NCI-H2227 (cell line): ENCODE measurements at regions not wholly inside any gene's neighbourhood (a gene's known extent, or its start where the extent isn't known, plus 50 kb on each side); places are given as distances from the start of the nearest gene placed in this dataset.
A peak's percentile ranks its signal among the peaks of the same experiment; 100 is the strongest.
"Not testable (repeated sequence)": the region's sequence is repeated elsewhere in the genome, so short reads cannot be mapped to it uniquely, and the experiment has no call there.

Experiments
- DNase-seq: peaks from one replicate; lab custom pipeline; 2025; ENCODE audit not compliant: unreplicated experiment; lab: John Stamatoyannopoulos, UW

- no peak for DNase-seq
These were observed 220.8 kb downstream of the TFCP2L1 start for GRCh38 chr2:121064186-121064585.

DNA sequence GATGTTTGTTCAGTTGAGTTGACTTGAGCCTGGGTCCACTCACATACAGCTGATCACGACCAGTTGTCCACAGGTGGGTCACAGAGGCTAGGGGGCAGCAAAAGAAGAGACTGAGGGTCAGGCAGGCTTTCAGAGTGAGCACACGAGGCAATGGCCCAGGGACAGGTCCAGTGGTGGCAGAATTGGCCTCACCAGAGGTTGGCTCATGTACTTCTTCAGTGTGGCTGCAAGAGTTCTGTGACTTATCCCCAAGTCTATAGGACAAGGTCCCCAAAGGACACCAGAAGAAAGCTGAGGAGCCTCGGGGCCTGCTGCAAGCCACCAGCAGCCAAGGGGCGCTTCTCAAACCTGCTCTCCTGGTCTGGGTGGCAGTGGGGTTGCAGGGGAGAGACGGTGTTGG lies 219.8 kb downstream of the TFCP2L1 start:
- DNase-seq = no peak

- DNase-seq = no peak
These were observed 218.5 kb downstream of the TFCP2L1 start for GRCh38 chr2:121066526-121066925.

GRCh38 chr2:121068851-121069250 lies 216.2 kb downstream of the TFCP2L1 start:
- DNase-seq = no peak

DNA sequence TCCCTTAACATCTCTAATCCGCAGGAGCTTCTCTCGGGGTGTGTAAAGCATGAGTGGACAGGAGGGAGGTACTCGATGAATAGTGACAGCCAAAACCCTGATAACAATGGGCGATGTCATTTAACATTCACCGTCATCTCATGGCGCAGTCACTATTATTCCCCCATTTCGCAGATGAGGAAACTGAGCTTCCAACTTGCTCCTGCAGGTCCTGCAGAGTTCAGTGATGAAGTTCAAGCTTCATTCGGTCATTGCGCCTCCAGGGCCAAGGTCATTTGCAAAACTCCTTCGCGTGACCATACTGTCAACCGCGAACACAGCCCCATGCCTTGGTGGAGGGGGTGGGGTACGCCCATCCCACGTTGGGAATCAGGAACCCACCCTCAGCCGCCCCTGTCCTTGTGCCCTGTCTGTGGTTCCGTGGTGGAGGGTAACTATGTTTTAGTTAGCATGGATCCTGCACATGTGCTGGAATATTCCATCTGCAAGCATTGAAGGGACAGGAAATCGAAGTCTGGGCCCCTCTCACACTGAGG lies 215.5 kb downstream of the TFCP2L1 start:
- no peak for DNase-seq

DNA sequence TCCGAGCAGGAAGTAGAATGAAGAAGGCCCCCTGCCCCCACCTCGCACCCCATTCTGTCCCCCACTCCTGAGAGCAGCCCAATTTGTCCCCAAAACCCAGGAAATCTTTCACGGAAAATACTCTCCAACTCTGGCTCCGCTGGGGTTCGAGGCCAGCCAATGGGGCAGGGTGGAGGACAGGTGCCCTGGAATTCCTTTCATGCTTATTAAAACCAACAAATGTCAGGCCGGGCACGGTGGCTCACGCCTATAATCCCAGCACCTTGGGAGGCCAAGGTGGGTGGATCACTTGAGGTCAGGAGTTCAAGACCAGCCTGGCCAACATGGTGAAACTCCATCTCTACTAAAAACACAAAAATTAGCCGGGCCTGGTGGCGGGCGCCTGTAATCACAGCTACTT lies 214.9 kb downstream of the TFCP2L1 start:
- DNase-seq = not testable (repeated sequence)

DNA sequence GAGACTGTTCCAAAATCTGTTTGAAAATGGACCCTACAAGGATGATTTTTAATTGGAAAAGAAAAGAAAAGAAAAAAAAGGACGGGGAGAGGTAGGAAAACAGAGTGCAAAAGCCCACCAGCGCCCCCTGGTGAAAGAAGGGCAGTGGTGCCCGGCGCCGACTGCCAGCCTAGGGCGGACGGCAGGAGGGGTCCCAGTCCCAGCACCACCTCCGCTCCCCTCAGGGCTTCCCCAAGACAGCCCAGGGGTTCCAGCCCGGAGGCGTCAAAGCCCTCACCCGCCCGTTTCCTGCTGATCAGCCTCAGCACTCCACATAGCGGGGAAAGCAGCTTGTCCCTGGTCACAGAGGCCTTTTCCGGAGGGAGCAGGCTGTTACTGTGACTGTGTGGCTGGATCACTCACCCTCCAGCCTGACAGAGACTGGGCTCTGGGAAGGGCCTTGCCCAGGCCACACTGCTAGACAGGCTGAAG lies 213.9 kb downstream of the TFCP2L1 start:
- DNase-seq = peak; percentile 70

GRCh38 chr2:121072784-121073183 lies 212.2 kb downstream of the TFCP2L1 start:
- no peak for DNase-seq

DNA sequence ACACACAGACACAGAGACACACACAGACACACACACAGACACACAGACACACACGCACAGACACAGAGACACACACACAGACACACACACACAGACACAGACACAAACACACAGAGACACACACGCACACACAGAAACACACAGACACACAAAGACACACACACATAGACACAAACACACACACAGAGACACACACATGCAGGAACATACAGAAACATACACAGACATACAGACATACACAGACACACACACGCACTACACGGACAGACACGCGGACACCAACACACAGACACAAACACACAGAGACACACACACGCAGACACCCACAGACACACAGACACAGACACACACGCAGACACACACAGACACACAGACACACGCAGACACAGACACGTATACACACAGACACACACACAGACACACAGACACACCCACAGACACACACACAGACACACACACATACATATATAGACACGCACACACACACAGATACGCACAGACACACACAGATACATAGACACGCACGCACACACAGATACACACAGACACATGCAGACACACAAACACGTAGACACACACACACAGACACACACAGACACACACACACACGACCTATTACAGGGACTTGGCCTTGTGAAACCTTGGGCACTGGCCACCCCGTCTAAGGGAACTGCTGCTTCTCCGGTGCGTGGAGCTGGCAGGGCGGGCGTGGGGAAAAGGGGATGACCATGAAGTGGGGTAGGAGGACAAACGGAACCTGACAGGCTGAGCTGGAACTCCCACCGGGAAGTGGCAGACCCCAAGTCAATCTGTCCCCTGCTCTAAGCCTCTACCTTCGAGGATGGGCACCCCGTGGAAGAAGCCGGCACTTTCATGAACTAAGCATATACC lies 211.4 kb downstream of the TFCP2L1 start:
- DNase-seq = no peak

- no peak for DNase-seq
These were observed 210.6 kb downstream of the TFCP2L1 start for GRCh38 chr2:121074293-121074932.

GRCh38 chr2:121075006-121075551 lies 209.9 kb downstream of the TFCP2L1 start:
- peak; percentile 26 for DNase-seq

- DNase-seq = no peak
These were observed 209.1 kb downstream of the TFCP2L1 start for GRCh38 chr2:121075641-121076497.

DNA sequence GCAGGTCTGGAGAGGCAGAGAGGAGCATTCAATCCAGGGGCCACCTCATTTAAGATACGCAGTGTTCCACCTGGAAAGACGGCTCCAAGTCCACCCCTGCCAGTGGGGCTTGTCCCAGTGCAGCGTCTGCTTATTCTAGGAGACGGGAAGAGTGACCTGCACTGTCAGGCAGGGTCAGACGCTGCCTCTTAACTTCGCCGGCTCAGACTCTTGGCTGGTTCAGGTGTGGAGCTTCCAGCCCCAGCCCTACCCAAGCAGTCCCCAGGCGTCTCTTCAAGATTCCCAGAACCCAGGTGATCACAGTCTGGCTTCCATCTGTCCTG lies 208.5 kb downstream of the TFCP2L1 start:
- DNase-seq = no peak

DNA sequence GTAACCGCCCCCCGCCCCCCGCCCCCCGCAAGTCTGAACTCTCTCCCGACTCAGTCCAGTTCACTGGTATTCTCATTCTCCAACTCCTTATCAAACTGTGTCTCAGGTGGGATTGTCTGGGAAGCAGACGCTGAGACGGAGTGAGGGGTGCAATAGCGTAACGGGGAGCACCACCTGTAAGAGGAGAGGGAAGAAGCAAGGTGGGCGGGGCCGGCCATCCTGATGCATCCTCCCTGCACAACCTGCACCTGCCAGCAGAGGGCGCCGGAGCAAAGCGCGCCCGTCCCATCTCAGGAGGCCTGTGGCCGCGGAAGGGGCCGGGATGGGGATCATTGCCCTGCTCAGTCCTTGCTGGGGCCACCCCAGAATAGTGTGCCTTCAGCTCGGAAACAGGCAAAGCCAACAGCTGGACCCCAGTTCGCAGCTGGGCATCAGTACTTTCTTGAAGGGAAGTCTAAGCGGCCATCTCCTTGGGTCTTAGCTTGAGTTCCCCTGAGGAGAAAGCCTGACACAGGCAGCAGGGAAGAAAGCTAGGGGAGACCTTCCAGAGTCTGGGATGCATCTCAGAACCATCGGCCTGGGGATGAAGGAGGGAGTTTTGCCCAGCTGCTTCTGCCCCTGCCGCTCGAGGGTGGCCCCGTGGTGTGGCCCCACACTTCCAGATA lies 208.0 kb downstream of the TFCP2L1 start:
- DNase-seq = peak; percentile 39

GRCh38 chr2:121078899-121079298 lies 206.1 kb downstream of the TFCP2L1 start:
- DNase-seq = no peak

- peak; percentile 84 for DNase-seq
These were observed 204.8 kb downstream of the TFCP2L1 start for GRCh38 chr2:121080013-121080772.

DNA sequence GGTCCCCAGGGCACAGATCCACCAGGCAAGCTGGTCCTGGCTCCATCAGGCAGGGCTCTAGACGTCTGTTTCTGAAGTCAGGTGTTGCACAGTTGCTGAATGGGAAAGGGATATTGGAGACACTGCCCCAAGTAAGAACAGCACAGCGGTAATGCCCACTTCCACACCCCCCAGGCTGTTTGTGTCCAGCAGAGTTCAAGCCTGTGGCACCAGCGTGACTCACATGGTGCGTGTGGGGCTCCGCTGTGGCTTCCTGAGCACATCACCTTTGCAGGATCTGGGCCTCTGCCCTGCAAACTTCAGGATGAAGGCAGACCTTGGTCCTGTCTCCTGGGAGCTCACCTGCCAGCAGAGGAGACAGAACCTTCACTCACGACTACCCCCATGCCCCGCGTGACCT lies 203.3 kb downstream of the TFCP2L1 start:
- DNase-seq = no peak

DNA sequence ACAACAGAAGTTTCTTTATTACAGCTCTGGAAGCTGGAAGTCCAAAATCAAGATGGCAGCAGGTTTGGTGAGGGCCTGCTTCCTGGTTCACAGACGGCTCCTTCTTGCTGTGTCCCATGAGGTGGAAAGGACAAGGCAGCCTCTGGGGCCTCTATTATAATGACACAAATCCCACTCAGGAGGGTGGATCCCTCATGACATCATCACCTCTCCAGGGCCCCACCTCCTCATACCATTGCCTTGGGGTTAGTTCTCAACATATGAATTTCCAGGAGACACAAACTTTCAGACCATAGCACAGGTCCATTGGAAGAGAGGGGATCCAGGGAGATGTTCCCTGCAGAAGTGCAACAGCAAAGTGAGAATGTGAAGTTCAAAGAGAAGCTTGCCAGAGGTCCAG lies 202.8 kb downstream of the TFCP2L1 start:
- no peak for DNase-seq

DNA sequence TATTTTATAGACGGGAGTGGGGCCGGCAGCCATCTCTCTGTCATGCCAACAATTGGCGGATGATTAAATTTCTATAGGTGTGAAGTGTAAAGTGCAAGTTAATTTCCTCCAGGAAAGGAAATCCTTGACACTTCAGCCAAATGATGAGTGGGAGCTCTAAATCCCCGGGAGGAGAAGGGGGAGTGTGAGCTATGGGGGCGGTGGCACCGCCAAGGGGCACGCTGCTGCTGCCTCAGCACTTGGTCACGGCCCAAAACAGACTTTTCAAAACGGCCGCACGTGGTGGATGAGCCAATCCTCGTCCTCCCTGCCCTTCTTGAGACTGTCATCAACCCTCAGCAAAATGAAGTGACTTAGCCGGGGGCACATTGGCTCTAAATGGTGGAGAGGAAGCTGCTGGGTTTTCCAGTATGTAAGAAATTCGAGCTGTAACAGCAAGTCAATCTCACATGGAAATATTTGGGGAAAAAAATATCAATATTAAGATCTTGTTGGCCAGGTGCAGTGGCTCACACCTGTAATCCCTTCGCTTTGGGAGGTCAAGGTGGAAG lies 200.8 kb downstream of the TFCP2L1 start:
- no peak for DNase-seq
